Progenitor cell of endocrine pancreas (in vitro differentiated cells): ENCODE measurements at regions not wholly inside any gene's neighbourhood (a gene's known extent, or its start where the extent isn't known, plus 50 kb on each side); places are given as distances from the start of the nearest gene placed in this dataset.

Source experiments
- DNase-seq: peaks from one replicate; pipeline ENCODE4 v3.0.0; 2021; ENCODE audit warnings: low spot score; ENCODE audit not compliant: unreplicated experiment
- H3K27ac Mint-ChIP-seq: 2 replicates; pipeline ENCODE4 v1.8.0; 2021; ENCODE audit warnings: mild to moderate bottlenecking, moderate library complexity, mixed read lengths
- H3K27me3 Mint-ChIP-seq: 2 replicates; pipeline ENCODE4 v1.8.0; 2021; ENCODE audit warnings: mixed read lengths
- H3K36me3 Mint-ChIP-seq: 2 replicates; pipeline ENCODE4 v1.8.0; 2022; ENCODE audit warnings: mixed read lengths; ENCODE audit not compliant: insufficient read depth
- H3K4me1 Mint-ChIP-seq: 2 replicates; pipeline ENCODE4 v1.8.0; 2021; ENCODE audit warnings: low read depth, mixed read lengths
- H3K4me3 Mint-ChIP-seq: 2 replicates; pipeline ENCODE4 v1.8.0; 2021; ENCODE audit warnings: low read depth, mild to moderate bottlenecking, moderate library complexity, mixed read lengths
- H3K9me3 Mint-ChIP-seq: 2 replicates; pipeline ENCODE4 v1.8.0; 2021; ENCODE audit warnings: low read depth, mixed read lengths
- TF ChIP-seq, protein P1 (sequence below): fragments of 200-600 bp; sonication (generic); IDR thresholded peaks from one replicate; pipeline ENCODE4 v1.5.0; 2021; ENCODE audit warnings: antibody characterized with exemption, mild to moderate bottlenecking; ENCODE audit not compliant: unreplicated experiment

DNA sequence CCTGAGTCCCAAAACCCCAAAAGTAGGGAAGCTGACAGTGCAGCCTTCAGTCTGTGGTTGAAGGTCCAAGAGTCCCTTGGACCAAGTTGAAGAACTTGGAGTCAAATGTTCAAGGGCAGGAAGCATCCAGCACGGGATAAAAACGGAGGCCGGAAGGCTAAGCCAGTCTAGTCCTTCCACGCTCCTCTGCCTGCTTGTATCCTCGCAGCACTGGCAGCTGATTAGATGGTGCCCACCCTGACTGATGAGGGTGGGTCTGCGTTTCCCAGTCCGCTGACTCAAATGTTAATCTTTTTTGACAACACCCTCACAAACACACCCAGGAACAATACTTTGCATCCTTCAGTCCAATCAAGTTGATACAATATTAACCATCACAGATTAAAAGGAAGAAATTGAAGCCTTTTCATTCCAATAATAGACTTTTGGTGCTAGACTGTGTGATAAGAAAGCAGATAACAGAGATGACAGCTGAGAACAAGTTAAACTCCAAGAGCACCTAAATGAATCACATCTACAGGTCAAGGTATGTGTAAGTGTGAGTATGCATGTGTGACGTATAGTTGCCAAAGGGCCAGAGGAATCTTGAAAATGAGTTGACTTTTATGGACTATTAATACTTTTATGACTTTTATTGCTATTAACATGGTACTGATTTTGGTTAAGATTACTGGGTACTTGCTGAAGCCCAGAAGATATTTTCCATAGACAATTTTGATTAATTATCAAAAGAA is 933.5 kb upstream of the SOX9 start:
- peaks cover 3% of the 10 kb centered on the region for H3K4me1 Mint-ChIP-seq
- H3K4me3 Mint-ChIP-seq, result no peak overlapping the region
- DNase-seq, result no peak
- H3K27me3 Mint-ChIP-seq, result peaks cover 44% of the 10 kb centered on the region
- TF ChIP-seq, protein P1, sequence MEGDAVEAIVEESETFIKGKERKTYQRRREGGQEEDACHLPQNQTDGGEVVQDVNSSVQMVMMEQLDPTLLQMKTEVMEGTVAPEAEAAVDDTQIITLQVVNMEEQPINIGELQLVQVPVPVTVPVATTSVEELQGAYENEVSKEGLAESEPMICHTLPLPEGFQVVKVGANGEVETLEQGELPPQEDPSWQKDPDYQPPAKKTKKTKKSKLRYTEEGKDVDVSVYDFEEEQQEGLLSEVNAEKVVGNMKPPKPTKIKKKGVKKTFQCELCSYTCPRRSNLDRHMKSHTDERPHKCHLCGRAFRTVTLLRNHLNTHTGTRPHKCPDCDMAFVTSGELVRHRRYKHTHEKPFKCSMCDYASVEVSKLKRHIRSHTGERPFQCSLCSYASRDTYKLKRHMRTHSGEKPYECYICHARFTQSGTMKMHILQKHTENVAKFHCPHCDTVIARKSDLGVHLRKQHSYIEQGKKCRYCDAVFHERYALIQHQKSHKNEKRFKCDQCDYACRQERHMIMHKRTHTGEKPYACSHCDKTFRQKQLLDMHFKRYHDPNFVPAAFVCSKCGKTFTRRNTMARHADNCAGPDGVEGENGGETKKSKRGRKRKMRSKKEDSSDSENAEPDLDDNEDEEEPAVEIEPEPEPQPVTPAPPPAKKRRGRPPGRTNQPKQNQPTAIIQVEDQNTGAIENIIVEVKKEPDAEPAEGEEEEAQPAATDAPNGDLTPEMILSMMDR, result no peak
- H3K27ac Mint-ChIP-seq, result no peak overlapping the region
- H3K36me3 Mint-ChIP-seq, result no peaks in the 10 kb centered on the region
- H3K9me3 Mint-ChIP-seq, result no peaks in the 10 kb centered on the region

DNA sequence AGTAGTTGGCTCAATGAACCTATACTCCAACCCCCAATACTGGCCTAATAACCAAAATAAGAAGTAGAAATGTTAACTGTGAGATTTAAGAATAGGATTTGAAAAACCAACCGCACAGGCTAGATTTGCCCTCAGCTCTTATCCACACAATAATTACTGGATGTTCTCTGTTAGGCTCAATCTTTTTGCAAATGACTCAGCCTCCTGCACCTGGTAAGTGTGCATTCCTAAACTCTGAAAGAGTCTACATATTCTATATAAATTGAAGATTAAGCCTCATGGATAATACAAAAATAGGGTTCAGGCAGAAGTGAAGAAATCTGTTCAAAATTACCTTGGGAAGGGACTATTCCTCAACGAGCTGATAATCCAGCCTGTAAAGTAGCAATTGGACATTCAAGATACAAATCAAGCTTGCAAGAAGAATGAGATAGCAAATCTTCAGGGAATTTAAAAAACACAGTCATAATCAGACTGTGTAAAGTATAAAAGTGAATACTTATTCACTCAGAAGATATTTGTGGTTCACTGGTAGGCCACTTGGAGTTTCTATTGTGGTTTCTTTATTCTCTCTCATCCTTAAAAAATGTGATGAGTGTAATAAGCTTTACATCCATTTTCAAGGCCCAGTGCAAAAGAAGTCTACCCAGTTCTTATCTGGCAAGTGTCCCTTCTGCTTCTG is 931.9 kb upstream of the SOX9 start:
- peaks cover 3% of the 10 kb centered on the region for H3K4me1 Mint-ChIP-seq

DNA sequence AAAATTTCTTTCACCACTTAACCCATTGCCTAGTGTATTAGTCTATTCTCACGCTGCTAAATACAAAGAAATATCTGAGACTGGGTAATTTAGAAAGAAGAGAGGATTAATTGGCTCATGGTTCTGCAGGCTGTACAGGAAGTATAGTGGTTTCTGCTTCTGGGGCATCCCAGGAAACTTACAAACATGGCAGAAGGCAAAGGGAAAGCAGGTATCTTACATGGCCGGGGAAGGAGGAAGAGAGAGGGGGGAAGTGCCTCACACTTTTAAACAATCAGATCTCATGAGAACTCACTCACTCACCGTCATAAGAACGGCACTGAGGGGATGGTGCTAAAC is 931.4 kb upstream of the SOX9 start:
- Mint-ChIP-seq H3K27ac (no peak overlapping the region), H3K4me3 (no peak overlapping the region), H3K4me1 (peaks cover 3% of the 10 kb centered on the region), H3K27me3 (peaks cover 44% of the 10 kb centered on the region), H3K36me3 (no peaks in the 10 kb centered on the region), H3K9me3 (no peaks in the 10 kb centered on the region)
- no peak for DNase-seq
- TF ChIP-seq, protein P1, result no peak

More for the DNA sequence above, 931.9 kb upstream of the SOX9 start:
- no peak for DNase-seq
- TF ChIP-seq, protein P1, result no peak
- H3K27ac Mint-ChIP-seq, result no peak overlapping the region
- no peaks in the 10 kb centered on the region for H3K36me3 Mint-ChIP-seq
- H3K27me3 Mint-ChIP-seq, result peaks cover 44% of the 10 kb centered on the region
- H3K4me3 Mint-ChIP-seq, result no peak overlapping the region
- H3K9me3 Mint-ChIP-seq, result no peaks in the 10 kb centered on the region

DNA sequence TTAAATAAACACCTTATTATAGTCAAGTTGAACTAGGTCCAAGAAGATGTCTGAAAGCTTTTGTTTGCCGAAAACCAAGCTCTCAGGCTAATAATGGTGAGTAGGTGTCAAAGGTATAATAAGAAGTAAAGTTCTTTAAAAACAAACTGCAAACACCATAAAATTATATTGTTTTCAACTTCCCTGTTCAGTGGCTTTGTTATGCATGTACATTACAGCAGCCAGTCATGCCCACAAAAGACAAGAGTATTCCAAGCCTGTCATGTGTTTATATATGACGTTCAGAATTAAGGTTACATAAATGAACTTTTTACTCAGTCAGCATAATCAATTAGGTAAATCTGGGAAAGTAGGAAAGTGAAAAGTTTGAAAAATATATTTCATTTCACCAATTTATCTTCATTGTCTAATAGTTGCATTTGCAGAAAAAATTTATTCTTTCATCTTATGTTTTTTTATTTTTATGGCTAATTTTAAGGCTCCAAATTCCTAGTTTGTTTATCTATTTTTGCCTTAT is 928.7 kb upstream of the SOX9 start:
- Mint-ChIP-seq H3K27ac (no peak overlapping the region), H3K4me1 (peaks cover 3% of the 10 kb centered on the region), H3K9me3 (peaks cover 16% of the 10 kb centered on the region), H3K27me3 (peaks cover 27% of the 10 kb centered on the region), H3K36me3 (no peaks in the 10 kb centered on the region), H3K4me3 (no peak overlapping the region)
- no peak for DNase-seq
- TF ChIP-seq, protein P1, result no peak

DNA sequence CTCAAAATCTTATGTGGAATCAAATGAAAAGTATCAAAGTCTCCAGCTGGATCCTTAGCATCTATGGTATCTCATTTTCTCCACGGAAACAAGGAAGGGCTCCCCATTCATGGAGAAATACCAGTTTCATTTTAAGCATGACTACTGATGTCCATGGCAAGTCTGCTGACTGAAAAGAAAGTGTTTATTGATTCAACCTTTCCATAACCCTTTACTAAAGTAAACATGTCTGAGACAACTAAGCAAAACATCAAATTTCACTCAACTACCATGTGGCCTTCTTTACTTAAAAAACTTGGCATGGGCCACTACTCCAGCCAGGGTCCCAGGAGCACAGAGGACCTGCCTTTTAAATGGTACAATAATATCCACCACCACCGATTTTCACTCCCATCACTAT is 928.0 kb upstream of the SOX9 start:
- peaks cover 19% of the 10 kb centered on the region for H3K9me3 Mint-ChIP-seq
- H3K27ac Mint-ChIP-seq, result no peak overlapping the region
- no peak overlapping the region for H3K4me3 Mint-ChIP-seq
- no peak for DNase-seq
- no peaks in the 10 kb centered on the region for H3K36me3 Mint-ChIP-seq
- peaks cover 21% of the 10 kb centered on the region for H3K27me3 Mint-ChIP-seq
- peaks cover 3% of the 10 kb centered on the region for H3K4me1 Mint-ChIP-seq
- TF ChIP-seq, protein P1, result no peak
